ENCODE measurements at regions not wholly inside any gene's neighbourhood (a gene's known extent, or its start where the extent isn't known, plus 50 kb on each side); places are given as distances from the start of the nearest gene placed in this dataset.

- TF ChIP-seq CTCF (IDR thresholded peaks at IDR 0.05; ENCODE audit: extremely low read depth, missing control alignments), result no peak
- DNase-seq (ENCODE audit: low spot score), result no peak
Observed at GRCh38 chr5:104754311-104754995, 1191.9 kb upstream of the NUDT12 start.

- TF ChIP-seq CTCF (IDR thresholded peaks at IDR 0.05; ENCODE audit: extremely low read depth, missing control alignments), result no peak
- no peak for DNase-seq (ENCODE audit: low spot score)
Observed at GRCh38 chr5:104751969-104752368, 1189.4 kb upstream of the NUDT12 start.

- no peak for DNase-seq (ENCODE audit: low spot score)
- TF ChIP-seq CTCF (IDR thresholded peaks at IDR 0.05; ENCODE audit: extremely low read depth, missing control alignments), result no peak
Observed at GRCh38 chr5:104739905-104740304, 1177.3 kb upstream of the NUDT12 start.

GRCh38 chr5:104739503-104739902 is 1176.9 kb upstream of the NUDT12 start:
- DNase-seq (ENCODE audit: low spot score), result no peak
- TF ChIP-seq CTCF (IDR thresholded peaks at IDR 0.05; ENCODE audit: extremely low read depth, missing control alignments), result no peak

- no peak for TF ChIP-seq CTCF (IDR thresholded peaks at IDR 0.05; ENCODE audit: extremely low read depth, missing control alignments)
- no peak for DNase-seq (ENCODE audit: low spot score)
Observed at GRCh38 chr5:104736073-104736472, 1173.5 kb upstream of the NUDT12 start.

- TF ChIP-seq CTCF (IDR thresholded peaks at IDR 0.05; ENCODE audit: extremely low read depth, missing control alignments), result no peak
- DNase-seq (ENCODE audit: low spot score), result no peak
Observed at GRCh38 chr5:104734046-104734445, 1171.5 kb upstream of the NUDT12 start.

GRCh38 chr5:104733063-104733669 is 1170.6 kb upstream of the NUDT12 start:
- no peak for DNase-seq (ENCODE audit: low spot score)
- no peak for TF ChIP-seq CTCF (IDR thresholded peaks at IDR 0.05; ENCODE audit: extremely low read depth, missing control alignments)
